ENCODE measurements at regions not wholly inside any gene's neighbourhood (a gene's known extent, or its start where the extent isn't known, plus 50 kb on each side); places are given as distances from the start of the nearest gene placed in this dataset.

DNA sequence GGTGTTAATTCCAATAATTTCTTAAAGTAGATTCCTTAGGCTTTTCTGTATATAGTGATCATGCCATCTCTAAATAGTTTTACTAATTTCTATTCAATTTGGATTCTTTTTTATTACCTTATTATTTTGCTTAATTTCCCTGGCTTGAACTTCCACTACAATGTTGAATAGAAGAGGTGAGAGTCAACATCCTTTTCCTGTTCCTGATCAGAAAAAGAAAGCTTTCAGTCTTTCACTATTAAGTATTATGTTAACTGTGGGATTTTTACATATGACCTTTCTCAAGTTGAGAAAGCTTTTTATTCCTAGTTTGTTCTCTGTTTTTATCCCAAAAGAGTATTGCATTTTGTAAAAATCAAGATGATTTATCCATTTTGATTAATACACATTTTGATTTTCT, 574.5 kb upstream of the TLE4 start:
- no peak for FAIRE-seq

DNA sequence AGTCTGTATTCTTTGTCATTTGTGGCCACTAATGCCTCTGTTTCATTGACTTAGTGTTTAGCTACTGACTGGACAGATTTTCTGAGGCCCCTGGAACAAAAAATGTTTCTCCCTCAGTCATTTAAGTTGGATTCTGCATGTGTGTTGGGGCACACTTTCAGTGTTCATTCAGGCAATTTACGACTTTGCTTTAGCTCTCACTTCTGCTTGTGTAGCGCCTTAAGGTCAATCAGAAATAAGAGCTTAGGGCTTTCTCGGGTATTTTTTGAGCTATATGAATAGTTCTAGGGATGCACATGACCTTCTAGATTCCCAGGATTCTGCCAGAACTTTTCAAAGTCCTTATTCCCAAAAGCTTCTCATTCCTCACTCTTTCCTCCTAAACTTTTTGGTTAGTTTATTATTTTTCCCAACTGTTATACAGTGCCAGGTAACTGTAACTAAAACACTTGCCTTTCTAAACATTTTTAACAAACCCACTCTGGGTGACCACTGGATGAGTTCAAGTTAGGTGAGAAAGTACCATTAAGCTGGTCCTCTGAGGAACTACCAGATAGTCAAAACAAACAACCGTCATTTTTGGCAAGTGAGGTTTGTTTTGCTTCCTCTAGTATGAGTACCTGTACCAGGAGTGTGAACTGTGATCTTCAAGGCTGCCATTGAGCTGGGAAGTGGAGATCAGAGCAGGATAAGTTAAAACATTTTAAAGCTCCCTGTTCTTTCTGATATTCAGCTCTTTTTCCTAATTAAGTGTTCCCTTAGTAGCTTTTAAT, 571.3 kb upstream of the TLE4 start:
- no peak for FAIRE-seq

More for the DNA sequence above, 574.5 kb upstream of the TLE4 start:
- DNase-seq (ENCODE audit: insufficient read length, low spot score), result no peak

DNA sequence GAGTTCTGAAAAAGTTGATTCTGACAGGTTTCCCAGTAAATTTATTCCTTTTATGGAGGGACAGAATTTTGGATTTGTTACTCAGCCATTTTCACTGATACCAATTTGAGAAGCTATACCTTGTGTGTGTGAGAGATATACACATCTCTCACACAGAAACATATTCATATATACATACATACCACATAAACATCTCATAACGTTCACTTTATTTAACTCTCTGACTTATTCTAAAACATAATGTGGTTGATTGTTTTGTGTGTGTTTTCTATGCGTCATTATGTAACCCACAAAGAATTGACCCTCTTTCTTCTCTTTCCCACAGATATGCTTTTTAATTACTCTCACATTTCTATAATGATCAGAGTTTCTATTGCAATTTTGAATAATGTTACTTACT, 570.8 kb upstream of the TLE4 start:
- DNase-seq (ENCODE audit: insufficient read length, low spot score) (no peak), FAIRE-seq (no peak)

More for the DNA sequence above, 571.3 kb upstream of the TLE4 start:
- DNase-seq (ENCODE audit: insufficient read length, low spot score), result no peak

DNA sequence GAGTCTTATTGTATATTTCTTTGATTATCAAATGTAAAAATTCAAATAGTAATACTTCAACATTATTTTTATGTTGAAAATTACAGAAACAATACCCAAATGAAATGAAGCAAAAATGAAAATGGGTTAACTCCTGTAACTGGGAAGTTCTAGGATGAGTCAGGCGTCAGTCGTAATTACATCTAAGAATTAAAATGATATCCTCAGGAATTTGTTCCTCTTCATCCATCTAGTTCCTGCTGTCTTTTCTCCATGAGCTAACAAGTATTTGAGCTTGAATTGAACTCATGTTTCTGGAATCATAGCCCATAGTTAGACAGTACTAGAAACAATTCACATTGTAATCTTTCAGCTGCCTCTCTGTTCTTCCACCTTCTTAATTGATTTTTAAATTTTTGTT, 568.3 kb upstream of the TLE4 start:
- FAIRE-seq (no peak), DNase-seq (ENCODE audit: insufficient read length, low spot score) (no peak)

DNA sequence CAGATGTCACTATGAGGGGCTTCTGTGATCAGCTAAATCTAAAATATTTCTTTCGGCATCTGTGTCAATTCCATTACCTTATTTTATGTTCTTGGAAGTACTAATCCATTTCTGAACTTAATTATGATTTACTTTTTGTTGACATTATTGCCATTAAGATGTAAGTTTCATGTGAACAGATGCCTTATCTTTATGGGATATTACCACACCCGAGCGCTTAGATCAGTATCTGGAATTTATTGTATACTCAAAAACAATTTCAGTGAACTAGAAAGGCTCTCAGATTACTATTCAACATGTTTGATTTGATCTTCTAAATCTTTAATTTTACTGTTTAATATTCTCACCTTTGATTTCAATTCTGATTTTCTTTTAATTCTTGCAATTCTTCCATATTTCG, 567.7 kb upstream of the TLE4 start:
- FAIRE-seq (no peak), DNase-seq (ENCODE audit: insufficient read length, low spot score) (no peak)

DNA sequence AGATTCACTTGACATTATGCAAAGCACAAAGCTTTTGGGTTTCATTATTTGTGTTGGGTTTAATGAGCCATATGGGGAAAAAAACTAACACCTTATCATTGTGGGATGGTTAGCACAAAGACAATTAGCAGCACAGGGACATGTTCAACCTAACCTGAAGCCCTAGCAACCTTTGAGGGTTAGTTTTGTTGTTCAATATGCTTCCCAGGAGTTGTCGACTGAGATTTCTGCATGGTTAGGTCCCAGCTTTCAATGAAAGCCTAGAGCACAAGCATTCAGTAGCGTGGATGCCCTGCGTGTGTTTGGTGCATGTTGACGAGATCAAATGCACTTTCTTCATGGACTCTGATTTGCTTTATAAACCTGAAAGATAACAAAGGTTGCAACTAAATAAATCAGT, 565.2 kb upstream of the TLE4 start:
- DNase-seq (ENCODE audit: insufficient read length, low spot score) (no peak), FAIRE-seq (no peak)

DNA sequence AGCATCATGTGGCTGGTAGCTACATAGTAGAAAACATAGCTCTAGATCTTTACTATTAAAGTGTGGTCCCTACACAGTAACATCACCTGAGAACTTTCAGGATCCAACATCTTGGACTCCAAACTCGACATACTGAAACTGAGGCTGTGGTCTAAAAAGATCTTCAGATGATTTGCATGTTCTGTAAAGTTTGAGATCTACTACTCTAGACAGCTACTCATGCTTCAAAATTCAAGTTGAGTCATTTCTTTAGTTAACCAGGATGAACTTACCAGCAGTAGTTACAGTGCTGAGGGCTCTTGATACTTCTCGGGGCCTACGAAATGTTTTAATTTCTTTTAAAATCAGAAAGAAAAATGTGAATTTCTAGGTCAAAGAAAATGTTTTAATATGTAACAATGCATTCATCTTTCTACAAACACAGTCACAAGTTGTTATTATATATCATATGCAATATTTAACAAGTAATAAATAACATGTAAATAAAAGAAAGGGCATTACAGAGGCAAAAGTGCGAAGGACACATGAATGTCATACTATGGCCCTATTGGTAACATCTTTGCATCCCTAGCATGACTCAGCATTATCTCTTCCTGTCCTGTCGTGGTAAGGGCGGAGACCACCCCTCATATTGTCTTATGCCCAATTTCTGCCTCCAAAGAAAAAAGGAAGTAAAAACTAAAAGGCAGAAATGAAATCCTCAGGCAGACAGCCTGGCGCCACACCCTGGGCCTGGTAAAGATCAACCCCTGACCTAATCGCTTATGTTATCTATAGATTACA, 563.9 kb upstream of the TLE4 start:
- DNase-seq (ENCODE audit: insufficient read length, low spot score) (no peak), FAIRE-seq (no peak)

DNA sequence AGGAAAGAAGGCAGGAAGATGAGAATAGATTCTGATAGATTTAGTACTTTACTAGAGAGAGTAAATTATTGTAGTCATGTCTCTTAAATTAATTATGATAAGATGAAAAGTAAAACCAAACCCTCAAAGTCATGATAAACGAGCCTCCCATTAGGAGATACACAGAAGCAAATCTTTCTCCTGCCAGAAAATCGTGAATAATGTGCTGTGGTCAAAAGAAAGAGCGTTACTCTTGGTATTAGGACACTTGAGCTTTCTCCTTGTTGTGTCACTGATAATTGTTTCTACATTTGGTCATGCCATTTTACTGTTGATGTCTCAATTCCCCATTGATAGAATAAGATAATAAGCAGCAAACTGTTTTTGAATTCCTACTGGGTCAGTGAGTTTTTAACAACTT, 562.8 kb upstream of the TLE4 start:
- no peak for FAIRE-seq

DNA sequence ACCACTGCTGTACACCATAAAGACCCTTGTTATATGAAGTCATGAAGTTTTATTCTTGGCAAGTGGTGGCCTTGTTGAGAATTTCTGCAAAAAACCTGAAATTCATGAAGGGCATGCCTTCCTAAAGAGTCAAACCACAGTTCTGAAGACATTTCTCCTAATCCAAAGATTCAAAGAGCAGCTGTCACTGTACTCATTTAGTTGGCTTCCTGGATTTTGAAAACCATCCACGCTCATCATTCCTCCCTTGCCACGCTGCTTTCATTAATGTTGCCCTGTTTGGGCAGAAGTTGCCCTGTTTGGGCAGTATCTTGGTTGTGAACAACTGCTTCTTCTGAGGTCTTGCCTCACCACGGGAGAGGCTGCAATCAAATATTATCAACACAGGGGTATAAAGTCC, 560.3 kb upstream of the TLE4 start:
- DNase-seq (ENCODE audit: insufficient read length, low spot score), result no peak
- FAIRE-seq, result no peak

More for the DNA sequence above, 562.8 kb upstream of the TLE4 start:
- DNase-seq (ENCODE audit: insufficient read length, low spot score), result no peak

DNA sequence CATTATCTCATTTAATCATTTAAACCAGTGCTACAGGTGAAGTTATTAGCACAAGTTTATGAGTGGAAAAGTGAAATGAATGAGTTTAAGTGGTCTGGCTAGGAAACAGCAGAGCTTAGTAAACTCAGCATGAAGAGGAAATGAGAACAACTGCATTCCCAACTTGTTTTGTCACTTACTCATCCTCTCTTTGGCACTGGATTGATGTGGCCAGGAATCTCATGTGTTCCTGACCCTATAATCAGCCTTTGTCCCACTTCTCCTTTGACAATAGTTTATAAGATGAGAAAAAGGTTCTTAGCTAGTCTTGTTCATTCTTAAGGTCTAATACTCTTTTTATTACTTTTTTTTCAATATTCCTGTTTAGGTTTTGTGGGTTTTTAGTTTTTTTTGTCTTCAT, 559.2 kb upstream of the TLE4 start:
- no peak for FAIRE-seq
- no peak for DNase-seq (ENCODE audit: insufficient read length, low spot score)

DNA sequence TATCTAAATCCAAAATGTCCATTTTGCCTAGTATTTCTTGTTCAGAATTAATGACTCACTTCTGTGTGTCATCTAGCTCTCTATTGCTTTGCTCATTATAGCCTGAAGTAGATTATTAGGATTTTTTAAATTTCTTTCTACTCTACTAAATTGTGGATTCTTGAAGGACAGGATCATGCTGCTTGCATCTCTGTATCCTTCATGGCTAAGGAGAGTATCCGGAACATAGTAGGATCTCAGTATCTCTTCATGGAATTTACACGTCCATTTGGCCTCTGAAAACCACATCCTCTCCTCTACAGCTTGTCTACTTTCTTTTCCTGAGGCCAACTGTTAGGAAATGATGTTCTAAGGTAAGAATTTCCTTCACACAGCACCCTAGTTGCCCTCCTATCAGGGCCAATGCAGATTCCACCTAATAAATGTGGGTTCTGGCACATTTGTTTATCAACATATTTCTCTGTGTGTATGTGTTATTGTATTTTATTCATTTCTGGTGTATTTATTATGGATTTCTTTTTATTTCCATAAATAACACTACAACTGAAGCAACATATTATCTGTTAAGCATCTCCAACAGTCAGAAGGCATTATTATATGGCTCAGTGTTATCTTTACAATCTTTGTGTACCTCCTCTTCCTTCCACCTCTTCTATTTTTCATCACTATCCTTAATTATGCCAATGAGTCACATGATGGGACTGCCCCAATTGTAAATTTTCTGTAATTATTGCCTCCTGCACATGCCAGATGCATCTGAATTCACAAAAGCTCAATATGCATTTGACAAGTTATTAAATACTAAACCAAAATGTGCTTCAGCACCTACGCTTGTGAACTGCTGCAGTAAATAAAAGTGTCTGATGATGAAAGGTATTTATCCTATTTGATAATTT, 557.8 kb upstream of the TLE4 start:
- DNase-seq (ENCODE audit: insufficient read length, low spot score), result no peak
- FAIRE-seq, result no peak

DNA sequence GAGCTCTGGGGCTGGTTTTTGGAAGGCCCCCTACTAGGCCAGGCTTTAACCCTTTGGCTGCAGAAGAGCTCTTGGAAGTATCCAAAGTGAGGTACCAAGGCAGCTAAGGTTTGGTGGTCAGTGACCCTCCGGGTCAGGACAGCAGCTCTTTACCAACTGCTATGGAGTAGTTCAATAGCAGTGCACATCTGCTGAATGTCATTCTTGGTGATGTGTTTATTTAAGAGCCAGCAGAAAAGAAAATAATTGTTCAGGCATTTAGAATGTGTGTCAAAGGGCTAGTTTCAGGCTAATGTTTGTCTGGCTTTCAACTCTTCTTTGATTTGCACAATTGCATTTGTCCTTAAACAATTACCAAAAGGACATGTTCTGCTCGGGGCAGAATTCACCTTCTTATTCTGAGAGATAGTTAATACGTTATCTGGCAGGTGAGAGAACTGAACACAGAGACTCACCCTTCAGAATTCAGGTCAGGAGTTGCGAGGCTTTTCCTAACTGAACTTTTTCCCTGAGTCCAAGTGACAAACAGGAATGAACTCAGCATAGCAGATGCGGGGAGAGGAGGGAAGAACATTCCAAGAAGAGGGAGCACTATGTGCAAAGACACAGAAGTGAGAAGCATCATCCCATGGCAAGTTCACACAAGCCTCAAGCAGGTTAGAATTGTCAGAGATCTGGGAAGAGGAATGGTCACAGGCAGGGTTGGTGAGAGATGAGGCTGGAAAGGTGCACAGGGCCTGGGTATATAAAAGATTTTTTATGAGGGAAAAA, 556.7 kb upstream of the TLE4 start:
- no peak for FAIRE-seq
- DNase-seq (ENCODE audit: insufficient read length, low spot score), result no peak

DNA sequence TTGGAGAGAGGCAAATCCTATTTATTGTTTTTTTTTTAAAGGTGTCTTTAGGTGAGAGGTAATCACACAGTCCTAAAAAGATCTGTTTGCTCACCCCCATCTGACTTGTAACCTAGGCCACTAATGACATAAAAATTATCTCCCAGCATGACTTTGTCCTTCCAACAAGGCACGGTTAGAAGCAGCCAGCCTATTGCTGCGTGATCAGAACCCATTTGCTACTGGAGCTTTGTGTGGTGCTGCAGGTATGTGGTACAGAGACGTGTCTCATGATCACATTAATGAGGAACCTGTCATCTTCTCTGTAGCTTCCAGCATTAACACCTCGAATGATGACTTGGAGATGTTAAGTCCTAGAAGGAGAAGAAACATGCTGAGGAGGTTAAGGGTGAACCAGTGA, 555.8 kb upstream of the TLE4 start:
- DNase-seq (ENCODE audit: insufficient read length, low spot score) (no peak), FAIRE-seq (no peak)

DNA sequence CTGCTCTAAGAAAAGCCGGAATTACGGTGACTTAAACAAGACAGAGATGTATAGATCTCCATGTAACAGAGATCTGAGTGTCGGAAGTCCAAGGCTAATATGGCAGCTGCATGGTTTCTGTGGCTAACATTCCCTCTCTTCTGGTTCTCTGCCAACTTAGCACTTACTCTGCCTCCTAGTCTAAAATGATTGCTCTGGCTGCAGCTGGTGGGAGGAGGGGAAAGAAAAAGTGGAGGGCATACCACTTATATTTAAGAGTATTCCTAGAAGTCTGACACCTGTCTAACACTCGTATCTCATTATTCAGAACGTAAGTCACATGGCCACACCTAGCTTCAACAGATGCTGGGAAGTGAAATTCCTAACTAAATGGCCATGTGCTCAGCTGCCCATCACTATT, 551.5 kb upstream of the TLE4 start:
- DNase-seq (ENCODE audit: insufficient read length, low spot score) (no peak), FAIRE-seq (no peak)

DNA sequence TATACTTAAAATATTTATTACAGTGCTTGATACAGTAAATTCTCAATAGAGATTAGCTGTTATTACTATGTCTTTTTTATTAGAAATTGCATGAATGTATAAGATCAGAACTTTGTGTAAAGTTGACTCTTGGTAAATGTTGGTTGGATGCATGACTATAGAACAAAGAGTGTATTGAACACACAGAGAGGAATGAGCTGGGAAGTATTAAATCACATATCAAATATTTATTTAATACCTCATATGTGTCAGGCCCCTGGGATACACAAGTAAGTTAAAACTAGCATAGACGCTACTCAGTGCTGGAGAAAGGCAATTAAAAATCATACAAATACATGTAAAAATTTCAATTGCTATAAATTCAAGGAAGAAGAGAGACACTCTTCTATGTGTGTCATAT, 550.7 kb upstream of the TLE4 start:
- no peak for FAIRE-seq
- DNase-seq (ENCODE audit: insufficient read length, low spot score), result no peak

DNA sequence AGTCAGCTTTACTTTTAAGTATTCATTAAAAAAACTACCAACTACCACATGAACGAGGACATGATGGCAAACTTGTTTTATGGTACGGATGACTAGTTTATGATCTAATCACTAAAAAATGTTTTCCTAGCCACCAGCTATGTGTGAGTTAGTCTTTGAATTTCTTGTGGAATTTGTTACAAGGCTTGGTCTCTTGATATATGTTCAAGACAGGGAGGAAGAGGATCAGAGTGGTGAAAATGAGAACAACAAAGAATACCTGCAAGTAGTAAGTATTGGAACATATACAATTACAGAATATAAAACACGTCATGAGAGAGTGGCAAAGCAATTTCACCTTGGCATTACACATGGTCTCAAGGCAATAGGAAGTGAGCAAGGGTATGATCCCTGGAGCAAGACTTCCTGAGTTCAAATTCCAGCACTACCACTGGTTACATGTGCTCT, 548.6 kb upstream of the TLE4 start:
- FAIRE-seq (no peak), DNase-seq (ENCODE audit: insufficient read length, low spot score) (no peak)

DNA sequence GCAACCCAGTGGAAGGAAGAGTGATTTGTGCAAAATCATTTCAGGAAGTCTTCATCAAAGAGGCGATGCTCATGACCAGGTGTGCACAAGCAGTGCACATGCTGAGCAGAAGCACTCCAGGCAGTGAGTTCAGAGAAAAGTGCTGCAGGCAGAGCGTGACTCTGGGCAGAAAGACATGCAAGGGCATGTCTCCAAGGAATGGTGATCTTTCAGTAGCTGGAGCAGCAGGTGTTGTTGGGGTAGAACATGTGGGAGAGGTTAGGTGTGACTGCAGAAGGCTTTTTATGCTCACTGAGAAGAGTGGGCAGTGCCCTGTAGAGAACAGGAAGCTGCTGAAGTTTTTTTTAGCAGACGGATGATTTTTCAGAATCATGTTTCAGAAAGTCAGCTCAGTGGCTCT, 545.4 kb upstream of the TLE4 start:
- FAIRE-seq (no peak), DNase-seq (ENCODE audit: insufficient read length, low spot score) (no peak)

DNA sequence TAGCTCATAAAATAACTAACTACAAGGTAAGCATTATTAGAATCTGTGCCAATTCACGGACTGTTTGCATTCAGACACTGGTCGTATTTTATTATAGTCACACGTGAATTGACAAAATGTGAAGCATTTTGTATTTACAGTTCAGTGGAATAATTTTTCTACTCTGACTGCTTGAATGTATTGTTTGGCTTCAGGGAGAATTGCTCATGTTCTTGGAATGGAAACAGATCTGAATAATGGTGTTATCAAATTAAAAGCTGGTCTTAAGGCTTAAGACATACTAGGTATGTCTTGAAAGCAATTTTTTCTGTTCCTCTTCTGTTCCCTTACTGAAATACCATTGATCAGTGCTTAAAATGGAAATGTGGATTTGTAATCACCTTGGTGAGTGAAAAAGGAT, 543.7 kb upstream of the TLE4 start:
- DNase-seq (ENCODE audit: insufficient read length, low spot score) (no peak), FAIRE-seq (no peak)

DNA sequence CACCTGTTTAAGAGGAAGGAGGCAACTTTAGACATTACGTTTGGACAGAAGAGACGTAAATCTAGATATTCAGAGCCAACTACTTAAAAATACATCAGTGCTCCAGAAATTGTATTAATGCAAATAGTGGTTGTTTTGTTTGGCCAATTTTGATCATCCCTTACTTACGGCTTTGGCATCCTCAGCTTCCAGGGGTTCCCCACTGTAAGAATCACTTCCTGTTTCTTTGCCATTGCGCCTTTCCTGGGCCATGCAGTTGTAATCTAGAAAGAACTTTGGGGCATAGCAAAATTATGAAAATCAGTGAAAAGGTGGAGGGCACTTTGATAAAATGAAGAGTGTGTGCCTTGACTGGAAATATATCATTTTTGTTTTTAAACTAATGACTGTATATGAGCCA, 537.2 kb upstream of the TLE4 start:
- FAIRE-seq (no peak), DNase-seq (ENCODE audit: insufficient read length, low spot score) (no peak)

DNA sequence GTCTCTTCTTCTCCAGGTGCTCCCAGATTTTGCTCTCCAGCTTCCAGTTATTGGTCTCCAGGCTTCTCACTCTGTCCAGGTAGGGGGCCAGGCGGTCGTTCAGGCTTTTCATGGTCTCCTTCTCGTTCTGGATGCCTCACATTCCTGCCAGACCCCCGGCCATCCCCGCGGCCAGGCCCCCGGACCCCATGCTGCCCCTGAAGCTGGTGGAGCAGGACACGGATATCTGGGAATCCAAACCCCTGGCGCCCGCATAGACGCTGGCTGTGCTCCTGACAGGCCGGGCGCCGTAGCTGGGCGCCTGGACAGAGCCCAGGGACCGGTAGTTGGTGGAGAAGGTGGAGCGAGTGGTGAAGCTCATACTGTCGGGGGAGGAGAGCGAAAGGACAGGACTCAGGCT, 534.4 kb upstream of the TLE4 start:
- FAIRE-seq (no peak), DNase-seq (ENCODE audit: insufficient read length, low spot score) (no peak)

DNA sequence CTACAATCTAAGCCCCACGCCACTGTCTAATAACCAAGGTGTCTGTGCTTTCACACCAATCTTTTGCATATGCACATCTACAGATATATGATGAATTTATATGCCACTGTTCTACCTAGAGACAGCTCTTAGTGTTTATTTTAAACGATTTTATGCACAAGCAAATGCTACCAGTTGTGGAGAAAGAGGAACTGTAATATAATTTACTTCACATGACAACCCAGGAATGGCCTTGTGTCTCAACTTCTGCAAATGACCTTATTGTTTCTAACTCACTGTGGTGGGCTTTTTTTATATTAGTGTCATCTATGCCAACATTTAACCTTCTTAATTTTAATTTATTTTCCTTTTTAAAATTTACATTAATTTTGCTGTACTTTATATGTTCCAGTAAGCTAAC, 531.1 kb upstream of the TLE4 start:
- no peak for DNase-seq (ENCODE audit: insufficient read length, low spot score)
- no peak for FAIRE-seq
